ENCODE measurements at regions not wholly inside any gene's neighbourhood (a gene's known extent, or its start where the extent isn't known, plus 50 kb on each side); places are given as distances from the start of the nearest gene placed in this dataset.

GRCh38 chr21:32916522-32917099 is 109.1 kb upstream of the OLIG2 start:
- H3K4me3 ChIP-seq (ENCODE audit: low read length) = no peak overlapping the region
- H2AFZ ChIP-seq (ENCODE audit: low read length) = no peak overlapping the region
- no peaks in the 10 kb centered on the region for H3K27me3 ChIP-seq (replicated peaks; ENCODE audit: insufficient read depth, low read length)
- TF ChIP-seq EZH2phosphoT487 (IDR thresholded peaks at IDR 0.05; ENCODE audit: low read length) = no peak
- TF ChIP-seq, protein P1, sequence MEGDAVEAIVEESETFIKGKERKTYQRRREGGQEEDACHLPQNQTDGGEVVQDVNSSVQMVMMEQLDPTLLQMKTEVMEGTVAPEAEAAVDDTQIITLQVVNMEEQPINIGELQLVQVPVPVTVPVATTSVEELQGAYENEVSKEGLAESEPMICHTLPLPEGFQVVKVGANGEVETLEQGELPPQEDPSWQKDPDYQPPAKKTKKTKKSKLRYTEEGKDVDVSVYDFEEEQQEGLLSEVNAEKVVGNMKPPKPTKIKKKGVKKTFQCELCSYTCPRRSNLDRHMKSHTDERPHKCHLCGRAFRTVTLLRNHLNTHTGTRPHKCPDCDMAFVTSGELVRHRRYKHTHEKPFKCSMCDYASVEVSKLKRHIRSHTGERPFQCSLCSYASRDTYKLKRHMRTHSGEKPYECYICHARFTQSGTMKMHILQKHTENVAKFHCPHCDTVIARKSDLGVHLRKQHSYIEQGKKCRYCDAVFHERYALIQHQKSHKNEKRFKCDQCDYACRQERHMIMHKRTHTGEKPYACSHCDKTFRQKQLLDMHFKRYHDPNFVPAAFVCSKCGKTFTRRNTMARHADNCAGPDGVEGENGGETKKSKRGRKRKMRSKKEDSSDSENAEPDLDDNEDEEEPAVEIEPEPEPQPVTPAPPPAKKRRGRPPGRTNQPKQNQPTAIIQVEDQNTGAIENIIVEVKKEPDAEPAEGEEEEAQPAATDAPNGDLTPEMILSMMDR (IDR thresholded peaks at IDR 0.05; ENCODE audit: low read length) = peak; percentile 66
- DNase-seq = peak; percentile 37
- H3K4me1 ChIP-seq (ENCODE audit: low read length) = no peaks in the 10 kb centered on the region
- no peaks in the 10 kb centered on the region for H3F3A ChIP-seq (ENCODE audit: insufficient read depth, low read length)
- no peak overlapping the region for H3K4me2 ChIP-seq (ENCODE audit: low read depth, low read length)
- H3K79me2 ChIP-seq (ENCODE audit: low read length) = no peaks in the 10 kb centered on the region
- H3K27ac ChIP-seq (ENCODE audit: low read length) = no peak overlapping the region
- H3K9ac ChIP-seq (ENCODE audit: low read length) = no peak overlapping the region
- no peaks in the 10 kb centered on the region for H3K36me3 ChIP-seq (replicated peaks; ENCODE audit: insufficient read depth, low read length)
- no peaks in the 10 kb centered on the region for H3K9me3 ChIP-seq (replicated peaks; ENCODE audit: insufficient read depth, low read length)
- no peaks in the 10 kb centered on the region for H4K20me1 ChIP-seq (ENCODE audit: insufficient read depth, low read length)
- H3K9me2 ChIP-seq (replicated peaks; ENCODE audit: insufficient read depth, low read length) = no peaks in the 10 kb centered on the region

- Histone ChIP-seq H3K4me2 (ENCODE audit: low read depth, low read length) (no peak overlapping the region), H3K9me3 (replicated peaks; ENCODE audit: insufficient read depth, low read length) (no peaks in the 10 kb centered on the region), H3K79me2 (ENCODE audit: low read length) (no peaks in the 10 kb centered on the region), H3K9ac (ENCODE audit: low read length) (no peak overlapping the region), H3K4me1 (ENCODE audit: low read length) (no peaks in the 10 kb centered on the region), H3F3A (ENCODE audit: insufficient read depth, low read length) (no peaks in the 10 kb centered on the region), H3K27ac (ENCODE audit: low read length) (no peak overlapping the region), H2AFZ (ENCODE audit: low read length) (no peak overlapping the region), H3K27me3 (replicated peaks; ENCODE audit: insufficient read depth, low read length) (no peaks in the 10 kb centered on the region), H3K36me3 (replicated peaks; ENCODE audit: insufficient read depth, low read length) (no peaks in the 10 kb centered on the region), H4K20me1 (ENCODE audit: insufficient read depth, low read length) (no peaks in the 10 kb centered on the region), H3K9me2 (replicated peaks; ENCODE audit: insufficient read depth, low read length) (no peaks in the 10 kb centered on the region), H3K4me3 (ENCODE audit: low read length) (no peak overlapping the region)
- DNase-seq = no peak
- TF ChIP-seq, protein P1 (IDR thresholded peaks at IDR 0.05; ENCODE audit: low read length) = no peak
- TF ChIP-seq EZH2 (optimal IDR thresholded peaks at IDR 0.05; ENCODE audit: low read depth, low read length) (no peak), EZH2phosphoT487 (IDR thresholded peaks at IDR 0.05; ENCODE audit: low read length) (no peak)
These were observed 108.2 kb upstream of the OLIG2 start for GRCh38 chr21:32917362-32918135.

DNA sequence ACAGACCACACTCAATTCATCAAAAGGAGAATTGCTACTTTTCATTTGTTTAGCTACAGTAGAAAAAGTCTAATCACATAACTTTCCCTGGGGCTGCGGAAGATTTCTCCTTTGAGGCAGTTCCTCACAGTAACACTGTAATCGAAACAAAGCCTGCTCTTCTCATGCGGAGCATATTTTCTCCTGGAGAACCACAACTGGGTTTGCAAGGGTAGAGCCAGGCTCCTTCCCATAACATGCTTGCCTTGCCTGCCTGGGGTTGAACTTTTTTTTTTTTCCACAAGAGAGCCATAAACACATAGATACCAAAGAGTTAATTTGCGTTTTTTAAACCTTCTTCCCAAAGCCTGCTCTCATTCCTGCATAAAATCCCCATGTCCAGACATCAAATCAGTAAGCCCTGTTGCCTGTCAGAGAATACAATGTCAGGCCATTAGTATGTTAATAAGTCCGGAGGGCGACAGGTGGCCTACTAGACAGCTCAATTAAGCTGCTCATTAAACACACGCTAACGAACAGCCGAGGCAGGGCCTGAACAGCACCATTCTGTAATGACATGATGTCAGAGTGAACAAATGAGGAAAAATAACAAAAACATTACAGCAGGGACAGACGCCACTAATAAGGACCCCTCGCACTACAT is 107.1 kb upstream of the OLIG2 start:
- no peak for TF ChIP-seq EZH2phosphoT487 (IDR thresholded peaks at IDR 0.05; ENCODE audit: low read length)
- no peak for TF ChIP-seq EZH2 (optimal IDR thresholded peaks at IDR 0.05; ENCODE audit: low read depth, low read length)
- TF ChIP-seq, protein P1 (IDR thresholded peaks at IDR 0.05; ENCODE audit: low read length) = no peak
- no peak for DNase-seq
- H3K4me1 ChIP-seq (ENCODE audit: low read length) = no peaks in the 10 kb centered on the region
- no peak overlapping the region for H3K4me3 ChIP-seq (ENCODE audit: low read length)
- H2AFZ ChIP-seq (ENCODE audit: low read length) = no peak overlapping the region
- H3K9me3 ChIP-seq (replicated peaks; ENCODE audit: insufficient read depth, low read length) = no peaks in the 10 kb centered on the region
- H3K9me2 ChIP-seq (replicated peaks; ENCODE audit: insufficient read depth, low read length) = no peaks in the 10 kb centered on the region
- H3K27me3 ChIP-seq (replicated peaks; ENCODE audit: insufficient read depth, low read length) = no peaks in the 10 kb centered on the region
- H4K20me1 ChIP-seq (ENCODE audit: insufficient read depth, low read length) = no peaks in the 10 kb centered on the region
- H3F3A ChIP-seq (ENCODE audit: insufficient read depth, low read length) = no peaks in the 10 kb centered on the region
- H3K9ac ChIP-seq (ENCODE audit: low read length) = no peak overlapping the region
- H3K36me3 ChIP-seq (replicated peaks; ENCODE audit: insufficient read depth, low read length) = no peaks in the 10 kb centered on the region
- no peaks in the 10 kb centered on the region for H3K79me2 ChIP-seq (ENCODE audit: low read length)
- H3K27ac ChIP-seq (ENCODE audit: low read length) = no peak overlapping the region
- no peak overlapping the region for H3K4me2 ChIP-seq (ENCODE audit: low read depth, low read length)
